ENCODE measurements at regions not wholly inside any gene's neighbourhood (a gene's known extent, or its start where the extent isn't known, plus 50 kb on each side); places are given as distances from the start of the nearest gene placed in this dataset.
"Not testable (repeated sequence)": the region's sequence is repeated elsewhere in the genome, so short reads cannot be mapped to it uniquely, and the experiment has no call there.

- not testable (repeated sequence) for TF ChIP-seq CTCF (IDR thresholded peaks at IDR 0.05; ENCODE audit: poor library complexity); EZH2phosphoT487 (IDR thresholded peaks at IDR 0.05; ENCODE audit: low read depth, severe bottlenecking, unreplicated experiment); EZH2 (IDR thresholded peaks at IDR 0.05; ENCODE audit: borderline replicate concordance)
These were observed 58.6 kb upstream of the FAM241A start for GRCh38 chr4:112086661-112087060.
